Suppressor macrophage treated with lipopolysaccharide for 4 hours (primary cell): ENCODE measurements at regions not wholly inside any gene's neighbourhood (a gene's known extent, or its start where the extent isn't known, plus 50 kb on each side); places are given as distances from the start of the nearest gene placed in this dataset.
"Not testable (repeated sequence)": the region's sequence is repeated elsewhere in the genome, so short reads cannot be mapped to it uniquely, and the experiment has no call there.

Experiments
- DNase-seq: peaks from one replicate; pipeline ENCODE4 v3.0.0-alpha.2; 2020

DNA sequence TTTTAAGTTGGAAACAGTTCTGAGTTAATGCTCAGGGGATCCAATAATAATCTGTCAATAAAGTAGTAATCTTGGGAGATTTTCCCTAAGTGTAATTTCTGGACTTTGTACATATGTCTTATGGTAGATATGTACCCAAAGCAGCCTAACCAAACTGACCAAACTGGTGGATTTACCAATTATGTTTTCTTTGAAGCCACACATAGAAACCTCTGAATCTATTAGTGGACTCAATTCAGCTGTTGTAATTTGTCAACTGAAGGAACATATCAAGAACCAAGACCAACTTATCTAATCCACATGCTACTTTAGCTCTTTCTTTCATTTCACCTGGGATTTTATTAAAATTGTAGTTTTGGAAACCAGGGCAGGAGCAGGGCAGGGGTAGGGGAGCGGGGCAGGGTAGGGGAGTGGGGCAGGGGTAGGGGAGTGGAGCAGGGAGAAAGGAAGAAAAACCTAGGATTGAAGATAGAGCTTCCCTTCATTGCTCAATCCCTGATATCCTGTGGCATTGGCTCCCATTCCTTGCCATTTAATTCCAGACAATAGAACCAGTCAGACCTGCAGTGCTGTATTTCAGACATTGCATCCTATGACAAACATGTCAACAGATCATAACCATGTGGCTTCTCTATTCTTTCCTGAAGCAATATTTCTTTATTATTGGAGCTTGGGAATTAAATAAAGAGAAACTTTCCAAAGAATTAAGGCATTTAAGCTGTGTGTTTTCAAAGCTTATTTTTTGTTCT lies 101.8 kb downstream of the NFKBIZ start:
- no peak for DNase-seq

DNA sequence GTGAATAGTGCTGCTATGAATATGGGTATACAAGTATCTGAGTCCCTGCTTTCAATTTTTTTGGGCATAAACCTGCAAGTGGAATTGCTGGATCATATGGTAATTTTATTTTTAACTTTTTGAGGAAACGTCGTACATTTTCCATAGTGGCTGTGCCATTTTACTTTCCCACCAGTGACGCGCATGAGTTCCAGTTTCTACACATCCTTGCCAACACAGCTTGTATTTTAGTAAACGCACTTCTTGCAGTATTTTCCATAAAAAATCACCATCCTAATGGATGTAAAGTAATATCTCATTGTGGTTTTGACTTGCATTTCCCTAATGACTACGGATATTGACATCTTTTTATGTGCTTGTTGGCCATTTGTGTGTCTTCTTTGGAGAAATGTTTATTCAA lies 105.0 kb downstream of the NFKBIZ start:
- DNase-seq: no peak

DNA sequence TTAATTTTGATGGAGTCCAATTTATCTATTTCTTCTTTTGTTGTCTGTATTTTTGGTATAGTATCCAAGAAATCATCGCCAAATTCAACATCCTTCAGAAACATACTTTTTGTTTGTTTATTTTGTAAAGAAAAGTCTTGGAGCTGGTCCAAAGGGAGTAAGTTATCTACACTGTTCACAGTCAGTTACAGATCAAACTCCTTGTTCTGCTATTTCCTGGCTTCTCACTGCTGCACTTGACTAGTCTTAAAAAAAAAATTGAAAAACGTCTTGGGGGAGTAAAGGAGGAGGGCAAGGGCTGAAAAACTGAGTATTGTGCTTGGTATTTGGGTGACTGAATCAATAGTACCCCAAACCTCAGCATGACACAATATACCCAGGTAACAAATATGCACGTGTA lies 105.6 kb downstream of the NFKBIZ start:
- DNase-seq: no peak

DNA sequence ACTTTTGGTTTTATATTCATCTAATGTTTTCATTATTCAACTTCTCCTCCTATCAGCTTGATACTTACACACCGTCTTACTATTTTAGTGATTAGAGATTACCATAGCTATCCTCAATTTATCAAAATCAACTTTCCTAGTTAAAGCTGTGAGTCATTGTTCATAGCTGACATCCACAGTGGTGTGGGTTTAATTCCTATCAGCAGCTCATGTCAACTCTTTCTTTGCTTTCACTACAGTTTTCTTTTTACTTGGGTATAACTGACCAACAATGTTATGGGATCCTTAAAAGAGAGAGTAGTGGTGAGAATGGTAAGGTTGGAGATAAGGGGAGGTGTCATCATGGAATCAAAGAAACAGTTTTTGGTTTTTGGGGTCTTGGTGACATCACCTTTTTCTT lies 112.7 kb downstream of the NFKBIZ start:
- no peak for DNase-seq

DNA sequence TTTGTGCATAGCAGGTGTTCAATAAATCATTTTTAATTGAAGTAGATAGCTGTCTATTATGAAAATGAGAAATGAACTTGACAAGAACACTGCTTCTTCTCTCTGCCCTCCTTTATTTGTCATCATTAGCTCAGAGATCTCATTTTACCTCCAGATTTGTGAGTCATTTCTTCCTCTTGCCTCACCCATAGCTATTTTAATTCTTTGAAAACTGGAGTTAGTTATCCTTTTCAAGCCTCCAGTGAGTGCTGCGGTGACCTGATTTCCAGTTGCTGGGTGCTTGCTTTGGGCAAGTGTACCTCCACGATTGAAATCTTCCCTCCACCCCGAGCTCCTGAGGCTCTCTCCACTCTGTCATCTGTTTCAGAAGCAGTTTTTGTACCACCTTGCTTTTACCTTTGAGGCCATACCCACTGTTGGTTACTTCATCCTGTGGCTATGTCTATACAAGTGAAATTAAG lies 114.6 kb downstream of the NFKBIZ start:
- peak; percentile 64 for DNase-seq

DNA sequence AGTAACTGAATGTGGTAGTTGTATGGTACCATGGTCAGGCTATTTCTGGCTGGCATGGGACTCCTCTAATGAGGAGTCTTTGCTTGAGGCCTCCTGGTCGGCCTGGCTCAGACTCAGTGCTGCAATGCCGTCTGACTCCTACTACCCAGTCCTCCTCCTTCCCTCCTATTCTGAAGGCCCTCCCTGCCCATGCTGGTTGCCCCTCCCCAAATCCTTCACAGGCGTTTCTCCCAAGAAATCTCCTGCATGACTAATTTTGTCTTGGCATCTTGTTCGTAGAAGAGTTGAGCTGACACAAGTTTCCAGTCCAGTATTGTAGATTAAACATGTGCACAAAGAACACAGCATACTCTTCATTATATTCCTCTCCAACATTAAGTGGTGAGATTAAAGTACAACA lies 115.5 kb downstream of the NFKBIZ start:
- DNase-seq: no peak

DNA sequence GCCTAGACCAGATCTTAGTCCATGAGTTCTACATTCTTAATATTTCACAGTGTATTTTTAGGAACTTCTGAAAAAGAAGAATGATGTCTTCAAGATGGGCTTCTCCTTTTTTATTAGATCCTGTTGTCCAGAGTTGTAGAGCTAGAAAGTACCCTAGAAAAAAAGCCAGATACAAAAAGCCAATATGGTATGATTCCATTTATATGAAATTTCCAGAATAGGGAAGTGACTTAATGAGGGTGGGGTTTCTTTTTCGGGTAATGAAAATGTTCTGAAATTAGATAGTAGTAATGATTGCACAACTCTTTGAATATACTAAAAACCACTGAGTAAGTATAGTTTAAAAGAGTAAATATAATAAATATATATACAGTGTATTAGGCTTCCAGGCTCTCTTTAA lies 116.9 kb downstream of the NFKBIZ start:
- peak; percentile 79 for DNase-seq

DNA sequence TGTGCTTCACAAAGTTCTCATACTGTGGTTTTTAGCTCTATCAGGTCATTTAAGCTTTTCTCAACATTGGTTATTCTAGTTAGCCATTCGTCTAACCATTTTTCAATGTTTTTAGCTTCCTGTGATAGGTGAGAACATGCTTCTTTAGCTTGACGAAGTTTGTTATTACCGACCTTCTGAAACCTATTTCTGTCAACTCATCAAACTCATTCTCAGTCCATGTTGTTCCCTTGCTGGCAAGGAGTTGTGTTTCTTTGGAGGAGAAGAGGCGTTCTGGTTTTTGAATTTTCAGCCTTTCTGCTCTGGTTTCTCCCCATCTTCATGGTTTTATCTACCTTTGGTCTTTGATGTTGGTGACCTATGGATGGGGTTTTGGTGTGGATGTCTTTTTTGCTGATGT lies 120.9 kb downstream of the NFKBIZ start:
- DNase-seq: no peak

DNA sequence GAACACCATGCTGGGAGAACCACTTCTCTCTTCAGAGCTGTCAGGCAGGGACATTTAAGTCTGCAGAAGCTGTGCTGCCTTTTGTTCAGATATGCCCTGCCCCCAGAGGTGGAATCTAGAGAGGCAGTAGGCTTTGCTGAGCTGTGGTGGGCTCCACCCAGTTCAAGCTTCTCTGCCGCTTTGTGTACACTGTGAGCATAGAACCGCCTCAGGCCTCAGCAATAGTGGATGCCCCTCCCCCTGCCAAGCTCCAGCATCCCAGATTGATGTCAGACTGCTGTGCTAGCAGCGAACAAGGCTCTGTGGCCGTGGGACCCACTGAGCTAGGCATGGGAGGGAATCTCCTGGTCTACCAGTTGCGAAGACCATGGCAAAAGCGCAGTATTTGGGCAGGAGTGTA lies 121.6 kb downstream of the NFKBIZ start:
- DNase-seq: no peak

DNA sequence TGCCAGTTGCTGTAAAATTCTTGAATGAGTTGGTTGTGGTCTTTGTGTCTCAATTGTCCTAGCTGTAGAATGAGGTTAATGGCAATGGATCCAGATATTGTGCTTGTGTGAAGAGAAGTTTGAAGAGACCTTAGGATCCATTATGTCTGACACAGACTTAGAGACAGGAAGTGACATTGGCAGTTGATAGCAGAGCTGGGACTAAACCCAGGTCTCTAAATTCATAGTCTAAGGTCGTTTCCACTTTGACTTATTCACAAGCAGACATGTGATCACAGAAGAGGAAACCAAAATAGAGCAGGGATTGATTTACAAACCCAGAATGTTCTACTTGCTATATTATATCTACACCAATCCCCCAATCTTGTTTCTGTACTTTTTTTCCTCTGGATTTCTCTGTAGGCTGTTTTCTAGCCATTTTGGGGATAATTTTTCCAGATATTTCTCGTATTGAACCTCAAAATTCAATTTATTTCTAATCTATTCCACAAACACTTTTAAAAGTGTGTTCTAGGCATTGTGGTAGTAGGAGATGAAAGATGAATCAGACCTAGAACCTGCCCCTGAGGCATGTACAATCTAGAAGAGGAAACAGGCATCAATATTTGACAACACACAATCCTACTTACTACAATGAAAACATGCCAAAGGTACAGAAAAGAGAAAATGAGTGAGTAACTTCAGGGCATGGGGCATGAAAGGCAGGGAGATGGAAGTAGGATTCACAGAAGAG lies 123.3 kb downstream of the NFKBIZ start:
- DNase-seq: no peak

DNA sequence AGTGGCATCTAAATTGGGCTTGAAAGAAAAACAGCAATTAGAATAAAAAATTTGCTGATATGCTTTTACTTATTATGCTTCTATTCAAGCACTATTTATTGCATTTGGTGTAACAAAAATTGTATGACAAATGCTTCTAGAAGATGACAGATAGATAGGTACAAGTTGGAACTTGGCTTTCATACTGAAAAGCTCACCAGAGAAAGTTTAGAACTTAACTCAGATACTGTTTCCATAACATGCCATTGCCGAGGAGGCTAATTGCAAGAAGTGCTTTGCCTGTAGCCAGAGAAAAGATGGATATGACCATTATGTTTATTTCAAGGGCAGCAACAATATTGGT lies 123.8 kb downstream of the NFKBIZ start:
- no peak for DNase-seq

DNA sequence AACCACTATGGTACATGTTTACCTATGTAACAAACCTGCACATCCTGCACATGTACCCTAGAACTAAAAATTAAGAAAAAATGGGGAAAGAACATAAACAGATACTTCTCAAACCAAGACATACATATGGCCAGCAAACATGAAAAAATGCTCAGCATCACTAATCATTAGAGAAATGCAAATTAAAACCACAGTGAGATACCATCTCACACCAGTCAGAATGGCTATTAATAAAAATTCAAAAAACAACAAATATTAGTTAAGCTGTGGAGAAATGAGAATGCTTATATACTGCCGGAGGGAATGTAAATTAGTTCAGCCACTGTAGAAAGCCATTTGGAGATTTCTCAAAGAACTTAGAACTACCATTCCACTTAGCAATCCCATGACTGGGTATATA lies 126.1 kb downstream of the NFKBIZ start:
- DNase-seq: not testable (repeated sequence)

DNA sequence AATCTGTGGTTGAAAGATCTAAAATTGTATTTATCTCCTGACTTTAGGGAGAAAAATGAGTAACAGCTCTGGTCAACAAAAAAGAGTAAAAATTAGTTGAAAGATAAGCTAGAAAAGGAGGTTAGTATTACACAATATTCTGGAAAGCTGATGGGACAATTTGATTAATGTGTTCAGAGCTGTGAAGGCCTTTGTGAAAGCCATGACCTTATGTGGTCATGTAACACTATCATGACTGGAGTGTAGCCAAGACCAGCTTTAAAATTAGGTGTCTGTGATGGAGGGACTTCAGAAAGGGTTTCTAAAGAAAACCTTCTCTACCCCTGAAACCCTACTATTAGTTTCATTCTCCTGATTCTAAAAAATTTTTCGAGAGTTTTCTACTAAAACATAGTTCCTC lies 127.2 kb downstream of the NFKBIZ start:
- DNase-seq: no peak

DNA sequence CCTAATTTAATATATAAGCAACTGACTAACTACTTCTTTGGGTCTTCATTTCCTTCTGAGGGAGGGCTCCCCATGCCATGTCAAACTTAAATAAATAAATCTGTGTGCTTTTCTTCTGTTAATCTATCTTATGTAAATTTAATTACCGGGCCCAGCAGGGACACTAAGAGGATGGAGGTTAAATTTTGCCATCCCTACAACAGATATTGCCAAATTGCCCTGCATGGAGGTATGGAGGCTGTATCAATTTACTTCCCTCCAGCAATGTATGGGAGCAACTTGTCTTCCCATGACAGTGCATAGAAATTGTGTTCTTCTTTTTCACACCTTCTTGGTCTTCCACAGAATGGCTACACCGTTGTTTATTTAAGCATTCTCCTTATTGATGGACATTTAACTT lies 129.0 kb downstream of the NFKBIZ start:
- DNase-seq: no peak

DNA sequence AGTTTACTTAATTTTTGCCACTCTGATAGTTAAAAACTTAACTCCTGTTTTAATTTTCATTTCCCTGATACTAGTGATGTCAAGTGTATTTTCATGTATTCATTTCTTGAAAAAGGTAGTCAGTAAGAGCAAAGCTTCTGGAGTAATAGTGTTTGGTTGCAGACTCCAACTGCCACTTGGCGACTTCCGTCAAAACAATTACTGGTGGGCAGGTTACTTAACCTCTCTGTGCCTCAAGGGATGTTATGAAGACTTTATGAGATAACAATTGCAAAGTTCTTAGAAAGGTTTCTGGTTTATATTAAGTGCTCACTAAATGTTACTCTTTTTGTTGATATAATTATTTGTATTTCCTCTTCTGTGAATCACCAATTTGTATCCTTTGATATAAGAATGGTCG lies 129.7 kb downstream of the NFKBIZ start:
- no peak for DNase-seq

DNA sequence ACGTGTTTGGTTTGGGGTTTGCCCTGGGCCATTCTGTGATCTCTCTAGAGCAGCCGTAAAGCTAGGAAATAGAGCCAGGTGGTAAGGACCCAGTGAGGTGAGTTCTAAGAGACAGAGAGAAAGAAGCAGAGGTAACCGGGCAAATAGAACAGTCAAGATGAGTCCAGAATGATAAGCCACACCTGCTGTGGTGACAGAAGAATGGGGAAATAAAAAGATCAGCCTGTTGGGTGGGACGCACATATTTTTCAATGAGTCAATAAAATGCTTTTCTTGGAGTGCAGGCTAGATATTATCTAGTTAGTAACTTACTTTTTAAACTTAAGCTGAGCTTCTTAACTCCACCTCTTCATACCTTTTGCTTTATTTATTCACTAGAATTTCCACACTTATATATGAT lies 135.0 kb downstream of the NFKBIZ start:
- no peak for DNase-seq

DNA sequence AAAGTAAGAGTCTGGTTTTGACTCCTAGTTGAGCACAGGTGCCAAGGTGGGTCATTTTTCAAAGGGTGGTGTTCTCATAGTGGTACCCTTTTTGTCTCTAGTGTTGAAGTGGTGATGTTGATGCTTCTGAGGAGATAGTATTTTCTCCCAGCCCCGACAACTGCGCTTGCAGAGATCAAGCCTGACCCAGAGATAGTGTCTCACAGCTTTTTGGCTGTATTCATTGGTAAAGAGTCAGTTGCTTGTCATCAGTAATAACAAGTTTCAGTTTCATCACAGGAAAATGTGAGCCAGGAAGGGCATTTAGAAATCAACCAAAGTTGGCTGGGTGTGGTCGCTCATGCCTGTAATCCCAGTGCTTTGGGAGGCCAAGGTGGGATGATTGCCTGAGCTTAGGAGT lies 139.3 kb downstream of the NFKBIZ start:
- peak; percentile 74 for DNase-seq

DNA sequence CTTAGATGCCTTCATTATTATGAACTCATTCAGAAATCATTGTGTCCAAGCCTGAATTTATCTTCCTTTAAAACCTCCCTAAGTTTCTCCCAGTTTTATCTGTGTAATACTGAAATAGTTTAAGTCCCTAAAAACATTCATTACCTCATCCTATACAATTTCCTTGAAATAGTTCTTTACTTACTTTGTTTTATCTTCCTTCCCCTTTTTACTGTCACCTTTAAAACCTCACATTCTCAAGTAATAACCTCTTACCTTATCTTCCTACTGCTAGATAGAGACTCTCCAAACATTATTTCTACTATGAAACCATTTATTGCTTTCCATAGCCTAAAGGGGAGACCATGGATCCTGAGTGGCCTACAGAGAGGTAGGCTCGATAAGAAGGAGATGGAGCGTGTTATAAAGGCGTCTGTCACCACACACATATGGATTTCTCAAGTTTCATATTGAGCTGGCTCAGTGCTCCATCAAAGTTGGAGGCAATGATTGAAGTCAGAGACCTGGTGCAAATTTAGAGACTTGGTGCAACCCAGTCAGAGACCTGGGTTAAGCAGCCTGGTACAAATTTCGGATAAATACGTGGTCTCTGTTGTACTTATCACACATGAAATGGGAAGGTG lies 140.4 kb downstream of the NFKBIZ start:
- DNase-seq: no peak

DNA sequence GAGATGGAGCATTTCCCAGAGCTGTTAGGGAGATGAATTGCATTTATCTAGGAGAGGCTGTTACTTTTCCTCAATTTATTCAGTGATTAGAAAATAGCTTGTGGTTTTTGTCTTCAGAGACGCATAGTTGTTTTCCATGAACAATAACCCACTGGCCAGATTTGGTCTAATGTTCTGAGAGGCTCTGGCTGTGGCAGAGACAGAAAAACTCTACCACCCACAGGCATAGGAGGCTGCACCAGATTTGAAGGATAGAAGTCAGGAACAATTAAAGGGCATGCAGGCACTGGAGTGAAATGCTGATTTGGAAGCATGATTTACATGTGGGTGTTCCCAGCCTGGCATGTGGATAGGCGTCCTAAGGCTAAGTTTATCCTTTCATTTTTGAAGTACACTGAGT lies 143.5 kb downstream of the NFKBIZ start:
- no peak for DNase-seq

DNA sequence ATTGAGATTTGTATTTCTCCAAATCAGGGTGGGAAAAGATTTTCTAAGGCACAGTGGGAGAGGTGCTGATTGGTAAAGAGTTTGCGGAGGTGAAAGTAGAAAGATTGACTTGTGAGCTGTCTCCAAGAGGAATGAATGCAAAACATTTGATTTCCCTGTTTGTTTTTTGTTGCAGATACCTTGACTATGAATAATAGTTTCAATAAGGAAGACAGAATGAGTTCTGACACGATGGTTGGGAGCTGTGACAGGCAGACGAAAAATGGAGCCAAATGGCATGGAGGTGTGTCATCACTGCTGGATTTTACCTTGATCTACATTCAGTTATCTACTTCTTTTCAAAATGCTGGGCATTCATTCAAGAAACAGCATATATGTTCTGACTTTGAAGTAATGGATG lies 145.1 kb downstream of the NFKBIZ start:
- no peak for DNase-seq

DNA sequence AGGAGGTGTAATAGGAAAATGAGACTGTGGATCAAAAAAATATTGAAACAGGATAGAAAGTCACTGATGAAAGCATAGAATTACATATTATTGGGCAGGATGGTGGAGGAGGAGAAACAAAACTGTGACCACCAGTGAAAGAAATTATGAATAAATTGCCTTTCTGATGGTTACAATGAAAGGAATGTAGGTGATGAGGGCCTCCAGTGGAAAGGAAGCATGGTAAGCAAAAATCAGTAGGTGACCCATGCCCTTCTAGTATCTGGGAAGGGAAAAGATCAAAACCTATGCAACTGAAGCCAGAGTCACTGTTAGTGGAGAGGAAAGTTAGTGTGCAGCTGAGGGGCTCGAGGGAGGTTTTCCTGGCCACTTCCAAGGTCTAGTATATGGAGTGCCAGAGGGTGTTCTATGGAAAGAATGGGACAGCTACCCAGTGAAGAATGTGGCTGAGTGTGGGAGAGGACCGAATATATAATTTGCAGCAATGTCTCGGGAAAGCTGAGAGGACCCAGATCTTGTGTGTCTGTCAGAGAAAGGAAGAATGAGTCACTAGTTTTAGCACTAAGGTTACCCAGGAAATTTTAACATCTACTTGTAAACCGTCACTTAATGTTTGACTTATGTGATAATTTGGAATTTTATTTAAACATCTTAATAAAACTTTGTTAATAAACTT lies 146.2 kb downstream of the NFKBIZ start:
- no peak for DNase-seq

DNA sequence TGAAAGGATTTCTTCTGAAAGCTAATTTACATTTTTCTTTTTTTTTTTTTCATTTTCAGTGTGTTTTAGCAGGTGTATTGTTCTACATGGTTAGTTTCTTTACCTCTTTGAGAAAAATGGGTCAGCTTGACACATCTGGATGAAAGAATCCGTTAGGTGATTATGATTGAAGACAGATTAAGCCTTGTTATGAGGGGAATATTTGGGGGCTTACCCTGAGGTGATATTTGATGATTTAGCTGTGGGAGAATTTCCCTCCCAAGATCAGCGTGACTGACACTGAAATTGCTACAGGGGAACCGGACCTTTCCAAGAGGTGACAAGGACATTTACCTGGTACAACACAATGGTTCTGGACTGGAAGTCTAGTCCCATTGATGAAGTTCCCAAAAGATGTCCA lies 147.5 kb downstream of the NFKBIZ start:
- DNase-seq: no peak

DNA sequence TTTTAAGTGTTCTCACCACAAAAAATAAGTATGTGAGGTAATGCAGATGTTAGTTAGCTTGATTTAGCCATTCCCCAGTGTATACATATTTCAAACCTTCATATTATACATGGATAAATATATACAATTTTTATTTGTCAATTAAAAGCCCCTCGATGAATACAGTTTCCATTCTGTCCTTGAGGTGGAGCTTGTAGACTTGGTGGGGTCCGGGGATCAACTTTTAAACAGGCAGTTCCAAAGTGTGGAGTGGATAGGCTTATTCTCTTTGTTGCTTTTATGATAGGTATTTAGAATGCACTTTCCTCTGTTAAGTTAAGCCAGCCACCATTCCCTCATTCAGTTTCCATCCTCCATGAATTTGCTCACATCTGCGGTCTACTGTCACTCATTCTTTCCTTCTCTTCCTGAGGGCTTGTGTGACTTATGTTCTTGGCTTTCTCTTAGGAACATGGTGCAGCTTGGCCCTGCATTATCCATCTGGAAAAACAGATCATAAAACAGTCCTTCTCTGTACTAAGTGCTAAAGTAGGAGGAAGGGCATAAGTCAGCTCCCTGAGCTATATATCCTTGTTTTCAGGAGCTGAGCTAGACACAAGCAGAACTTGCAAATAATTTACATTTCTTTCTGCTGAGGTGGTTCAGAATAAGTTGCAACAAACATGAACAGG lies 149.1 kb downstream of the NFKBIZ start:
- DNase-seq: no peak
